GM21619 (cell line): ENCODE measurements at regions not wholly inside any gene's neighbourhood (a gene's known extent, or its start where the extent isn't known, plus 50 kb on each side); places are given as distances from the start of the nearest gene placed in this dataset.

Experiments used
- ATAC-seq: cut with Tn5 transposase; IDR thresholded peaks from one replicate; pipeline ENCODE4 v1.9.1; 2021; ENCODE audit not compliant: unreplicated experiment

DNA sequence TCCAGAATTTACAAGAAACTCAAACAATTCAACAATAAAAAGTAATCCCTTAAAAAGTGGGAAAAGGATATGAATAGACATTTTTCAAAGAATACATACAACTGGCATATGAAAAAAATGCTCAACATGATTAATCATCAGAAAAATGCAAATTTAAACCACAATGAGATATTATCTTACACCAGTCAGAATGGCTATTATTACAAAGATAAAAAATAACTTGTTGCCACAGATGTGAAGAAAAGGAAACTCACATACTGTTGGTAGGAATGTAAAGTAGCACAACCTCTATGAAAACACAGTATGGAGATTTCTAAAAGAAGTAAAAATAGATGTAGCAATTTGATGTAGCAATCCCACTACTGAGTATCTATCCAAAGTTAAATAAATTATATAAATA, 65.1 kb upstream of the DIAPH2 start:
- ATAC-seq: no peak

DNA sequence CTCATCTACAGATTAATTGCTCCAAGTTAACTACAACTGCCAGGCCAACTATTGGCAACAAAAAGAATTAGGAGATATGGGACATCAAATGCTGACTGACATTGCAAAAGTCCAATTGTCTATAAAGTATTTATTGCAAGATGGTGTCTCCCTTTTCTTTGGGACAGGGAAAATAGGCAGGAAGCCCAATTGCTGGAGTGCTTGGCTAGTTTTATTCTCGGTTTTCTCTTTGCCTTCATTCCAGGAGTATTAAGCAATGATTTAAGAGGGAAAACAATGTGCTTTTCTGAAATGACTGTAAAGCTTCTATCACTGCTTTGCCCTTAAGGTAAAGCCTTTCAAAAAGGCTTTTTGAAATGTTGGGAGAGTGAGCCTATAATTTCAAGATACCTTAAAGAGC, 62.8 kb upstream of the DIAPH2 start:
- no peak for ATAC-seq
